GM23338 (cell line): ENCODE measurements at regions not wholly inside any gene's neighbourhood (a gene's known extent, or its start where the extent isn't known, plus 50 kb on each side); places are given as distances from the start of the nearest gene placed in this dataset.

Experiments used
- CREB1 ChIP-seq: fragments of 250-450 bp; sonication (Bioruptor Pico); IDR thresholded peaks from 2 replicates; pipeline ENCODE4 v1.5.0; 2020; ENCODE audit warnings: low read depth, mild to moderate bottlenecking, moderate library complexity
- JUNB ChIP-seq: IDR thresholded peaks from one replicate; pipeline ENCODE4 v1.6.1; 2016; ENCODE audit warnings: antibody characterized with exemption; ENCODE audit not compliant: unreplicated experiment
- STAT1 ChIP-seq: IDR thresholded peaks from one replicate; pipeline ENCODE4 v1.6.1; 2016; ENCODE audit warnings: antibody characterized with exemption; ENCODE audit not compliant: unreplicated experiment
- ZNF114 ChIP-seq: fragments of 250-450 bp; sonication (Bioruptor Pico); IDR thresholded peaks from 2 replicates; pipeline ENCODE4 v1.5.0; 2020; ENCODE audit warnings: mild to moderate bottlenecking, moderate library complexity

DNA sequence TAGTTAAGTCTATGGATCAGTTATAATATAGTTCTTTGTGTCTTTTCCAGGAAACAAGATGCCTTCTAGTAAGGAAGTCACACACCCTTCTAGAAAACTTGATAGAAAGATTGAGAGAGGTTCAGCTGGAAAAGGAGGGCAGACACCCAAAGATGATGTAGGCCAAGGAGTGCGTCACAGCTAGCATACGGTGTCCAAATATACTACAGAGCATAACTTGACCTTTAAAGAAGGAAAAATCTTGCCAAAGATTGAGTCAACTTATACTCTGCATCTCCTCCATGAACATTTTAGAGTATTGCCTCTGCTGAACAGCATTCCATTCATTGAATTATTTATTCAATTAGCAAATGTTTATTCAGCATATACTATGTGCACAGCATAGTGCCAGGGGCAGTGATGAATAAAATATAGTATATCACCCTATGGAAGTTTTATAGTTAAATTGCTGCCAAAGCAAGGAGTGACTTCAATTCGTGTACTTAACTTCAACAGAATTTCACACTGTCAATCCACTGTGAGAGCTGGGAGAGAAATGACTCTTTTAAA lies 51.9 kb upstream of the SLC6A14 start (continued):
- TF ChIP-seq JUNB, result no peak
- no peak for TF ChIP-seq CREB1 (CRISPR knock-in tag)
- no peak for TF ChIP-seq ZNF114 (CRISPR knock-in tag)
- no peak for TF ChIP-seq STAT1
